G401.6 (cell line): ENCODE measurements at regions not wholly inside any gene's neighbourhood (a gene's known extent, or its start where the extent isn't known, plus 50 kb on each side); places are given as distances from the start of the nearest gene placed in this dataset.

Source experiments
- FAIRE-seq: peaks from 2 replicates; lab custom pipeline; 2012; peaks lifted over from hg19 to GRCh38; lab: Jason Lieb, UNC

DNA sequence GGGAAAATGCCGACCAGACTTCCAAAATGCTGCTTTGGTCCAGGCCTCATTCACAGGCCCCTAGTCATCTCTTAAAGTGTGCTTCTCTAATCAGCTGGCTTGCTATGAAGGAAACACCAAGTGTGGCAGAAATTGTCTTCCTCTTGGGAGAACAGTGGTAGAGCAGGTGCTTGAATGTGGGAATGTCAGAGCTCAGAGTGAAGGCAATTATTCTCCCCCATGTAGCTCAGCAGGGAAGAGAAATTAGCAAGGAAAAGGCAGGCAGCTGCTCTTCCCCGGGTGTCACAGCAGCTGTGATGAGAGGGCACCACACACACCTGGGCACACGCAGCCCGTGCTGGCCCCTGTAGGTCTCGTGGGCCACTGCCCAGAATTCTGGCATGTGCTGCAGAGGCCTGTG, 358.5 kb downstream of the WDR72 start:
- FAIRE-seq, result no peak

DNA sequence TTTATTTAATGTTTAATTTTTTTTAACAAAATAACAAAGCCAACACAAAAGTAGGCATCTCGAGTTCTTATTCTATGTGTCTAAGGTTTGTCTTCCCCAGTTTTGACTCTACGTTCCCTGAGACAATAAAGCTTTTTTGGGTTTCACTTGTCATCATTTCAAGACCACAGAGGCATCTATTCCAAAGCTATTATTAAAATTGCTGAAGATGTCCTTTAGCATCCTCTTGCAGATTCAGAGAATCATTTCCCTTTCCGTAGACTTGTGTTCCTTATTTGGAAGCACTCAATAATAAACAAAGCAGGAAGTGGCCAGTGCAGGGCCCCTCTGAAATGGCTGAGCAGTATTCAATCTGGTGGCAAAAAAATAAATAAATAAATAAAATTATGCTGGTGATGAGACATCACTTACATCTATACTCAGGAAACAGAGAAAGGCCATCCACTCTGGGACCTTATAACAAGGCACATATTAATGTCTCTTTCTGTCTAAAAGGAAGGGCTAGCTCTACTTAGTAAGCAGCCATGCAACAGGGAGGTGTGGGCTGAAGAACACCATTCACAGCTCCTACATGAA, 362.3 kb downstream of the WDR72 start:
- FAIRE-seq, result no peak

DNA sequence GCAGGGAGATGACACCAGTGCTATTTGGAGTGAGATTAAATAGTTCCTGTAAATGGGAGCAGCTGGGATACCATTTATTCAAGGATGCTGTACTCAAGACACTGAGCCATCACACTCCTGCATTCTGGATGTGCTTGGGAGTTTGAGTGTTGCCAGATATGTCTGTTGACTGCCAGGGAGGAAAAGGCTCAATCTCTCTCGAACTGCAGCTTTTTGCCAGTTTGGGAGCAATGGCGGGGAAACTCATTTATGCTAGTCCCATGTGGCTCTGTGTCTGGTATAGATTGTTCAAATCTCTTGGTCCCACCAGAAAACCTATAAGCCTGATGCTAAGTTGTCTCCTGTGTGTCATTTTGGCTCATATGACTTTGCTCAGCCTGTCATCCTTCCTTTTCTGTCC, 363.6 kb downstream of the WDR72 start:
- no peak for FAIRE-seq

DNA sequence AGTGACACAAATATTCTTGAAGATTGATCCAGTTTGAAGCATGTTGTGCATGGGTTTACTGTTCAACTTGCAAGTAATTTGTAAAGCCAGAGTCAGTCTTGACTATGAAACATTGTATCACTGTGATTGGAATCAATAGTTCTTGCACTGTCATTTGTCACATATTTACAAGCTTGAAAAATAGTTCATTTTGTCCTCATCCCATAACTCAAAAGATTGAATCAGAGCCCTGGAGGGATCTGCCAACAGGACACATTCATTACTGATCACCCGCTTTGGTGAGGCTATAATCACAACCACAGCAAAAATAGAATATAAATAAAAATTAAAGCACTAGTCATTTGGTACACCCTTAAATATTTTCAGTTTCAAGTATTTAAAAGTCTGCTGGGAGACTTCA, 368.9 kb downstream of the WDR72 start:
- FAIRE-seq, result no peak

DNA sequence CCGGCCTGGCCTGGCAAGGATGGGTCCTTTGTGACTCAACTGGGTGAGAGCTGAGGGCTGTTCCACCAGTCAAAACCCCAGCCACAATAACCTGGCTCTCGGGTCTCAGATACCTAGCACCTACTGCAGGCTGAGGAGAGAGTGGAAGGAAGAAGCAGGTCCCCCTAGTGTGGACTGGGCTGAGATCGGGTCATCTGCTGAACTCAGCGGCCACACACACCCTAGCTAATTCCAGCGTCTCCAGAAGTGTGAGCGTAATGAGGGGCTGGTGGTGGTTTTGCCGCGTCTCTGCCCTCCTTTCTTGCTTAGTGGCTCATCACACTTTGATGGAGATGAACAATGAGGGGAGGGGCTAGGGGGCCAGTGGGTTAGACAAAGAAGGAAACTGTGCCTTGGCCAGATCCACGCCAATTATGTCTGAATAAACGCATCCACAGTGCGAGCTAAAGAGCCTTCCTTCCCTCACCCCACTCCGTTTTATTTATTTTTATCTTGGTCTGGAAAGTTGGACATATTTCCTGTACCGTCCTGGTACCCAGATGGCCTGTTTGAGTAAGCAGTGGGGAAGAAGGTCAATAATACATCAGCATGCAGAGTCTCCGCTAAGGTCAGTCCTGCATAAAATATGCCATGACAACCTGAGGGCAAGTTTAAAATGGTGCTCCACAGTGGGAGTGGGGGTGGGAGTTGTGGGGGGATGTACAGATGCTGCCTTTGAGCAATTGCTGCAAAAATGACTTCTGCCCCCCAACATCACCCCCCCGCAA, 370.0 kb downstream of the WDR72 start:
- FAIRE-seq, result no peak

DNA sequence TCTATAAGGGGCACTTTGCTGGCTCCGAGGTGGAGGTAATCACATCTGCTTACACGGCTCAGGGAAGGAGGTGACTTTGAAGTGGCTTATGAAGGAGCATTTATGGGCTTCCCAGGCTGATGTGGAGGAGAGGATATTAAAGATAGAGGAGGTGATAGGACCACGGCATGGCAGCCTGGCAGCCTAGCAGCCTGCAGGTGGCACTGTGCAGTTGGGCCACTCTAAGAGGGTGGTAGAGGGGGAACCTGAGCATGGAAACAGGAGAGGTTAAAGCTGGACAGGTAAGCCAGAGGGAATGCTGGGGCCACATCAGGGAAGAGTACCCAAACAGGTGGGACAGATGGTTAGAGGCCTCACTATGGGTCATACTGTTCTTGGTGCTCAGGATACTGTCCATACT, 375.0 kb downstream of the WDR72 start:
- FAIRE-seq, result no peak

DNA sequence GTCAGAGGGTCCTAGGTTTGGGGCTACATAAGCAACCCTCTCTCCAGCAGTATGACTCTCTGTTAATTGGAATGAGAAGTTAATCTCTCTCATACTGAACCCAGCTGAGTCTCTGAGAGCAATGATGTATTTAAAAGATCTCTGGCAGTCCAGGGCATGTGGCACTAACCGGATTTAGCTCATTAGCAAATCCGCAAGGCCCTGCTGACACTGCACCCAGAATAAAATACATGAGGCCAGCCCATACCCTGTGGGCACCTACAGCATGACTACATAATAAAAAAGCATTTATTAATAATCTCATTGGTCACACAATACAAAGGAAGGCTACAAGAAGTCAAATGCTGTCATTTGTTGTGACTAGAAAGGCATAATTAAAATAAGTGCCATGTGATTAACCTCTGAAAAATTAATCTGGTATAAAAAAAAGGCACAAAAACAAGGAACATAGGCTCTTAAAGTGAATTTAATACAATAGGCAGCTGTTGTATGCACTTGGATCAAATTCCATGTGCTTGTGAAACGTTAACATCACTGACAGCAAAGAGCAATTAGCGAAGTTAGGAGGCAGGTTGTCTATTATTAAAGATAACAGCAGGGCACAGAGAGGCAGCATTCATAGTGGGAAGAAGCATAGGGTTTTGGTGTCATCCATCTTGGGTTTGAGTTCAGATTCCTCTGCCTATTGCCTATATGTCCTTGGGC, 381.2 kb downstream of the WDR72 start:
- FAIRE-seq, result no peak

DNA sequence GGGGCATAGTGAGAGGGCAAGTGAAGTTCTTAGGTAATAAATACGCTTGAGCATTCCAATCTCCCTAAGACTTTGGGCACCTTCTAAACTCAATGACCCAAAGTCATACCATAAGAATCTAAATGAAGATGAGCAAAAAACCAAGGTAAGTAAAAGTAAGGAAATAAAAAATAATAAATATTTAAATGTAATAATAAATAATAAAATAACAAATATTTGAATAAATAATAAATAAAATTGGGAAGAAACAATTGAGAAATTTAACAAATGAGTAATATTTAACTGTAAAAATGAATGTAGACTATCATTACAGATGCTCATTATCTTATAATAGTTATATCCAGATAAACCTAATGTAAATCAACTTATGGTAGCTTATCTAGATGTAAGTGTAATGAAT, 391.7 kb downstream of the WDR72 start:
- FAIRE-seq, result peak; percentile 54

DNA sequence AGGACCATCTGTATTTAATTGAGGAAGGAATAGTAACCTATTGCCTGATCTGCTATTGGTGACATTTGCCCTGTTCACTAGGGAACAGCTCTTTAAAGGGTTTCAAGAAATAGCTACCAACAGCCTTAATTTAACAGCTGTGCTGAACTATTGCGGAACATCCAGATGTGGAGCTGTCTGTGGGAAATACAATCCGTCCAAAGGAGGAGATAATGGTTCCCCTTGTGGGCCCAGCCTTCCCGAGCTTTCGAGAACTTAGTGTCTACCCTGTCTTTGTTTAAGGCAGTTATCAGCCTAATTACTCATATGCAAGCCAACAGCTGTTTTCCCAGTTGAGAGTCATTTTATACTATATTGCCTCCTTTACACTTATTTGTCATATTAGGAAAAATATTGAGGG, 398.6 kb downstream of the WDR72 start:
- FAIRE-seq, result no peak

DNA sequence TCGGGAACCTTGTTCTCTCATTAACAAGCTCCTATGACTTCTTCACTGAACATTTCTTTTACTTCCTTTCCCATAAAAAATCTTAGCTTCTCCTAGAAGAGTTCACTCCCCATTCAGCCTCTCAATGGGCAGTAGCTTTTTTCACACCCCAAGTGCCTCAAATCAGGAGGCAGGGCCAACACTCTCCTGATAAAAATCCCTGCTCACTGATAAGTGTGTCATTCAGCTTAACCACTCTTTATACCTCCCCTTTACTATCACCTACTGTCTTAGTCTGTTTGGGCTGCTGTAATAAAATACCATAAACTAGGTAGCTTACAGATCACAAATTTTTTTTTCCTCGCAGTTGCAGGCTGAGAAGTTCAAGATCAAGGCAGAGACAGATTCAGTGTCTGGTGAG, 400.4 kb downstream of the WDR72 start:
- no peak for FAIRE-seq

DNA sequence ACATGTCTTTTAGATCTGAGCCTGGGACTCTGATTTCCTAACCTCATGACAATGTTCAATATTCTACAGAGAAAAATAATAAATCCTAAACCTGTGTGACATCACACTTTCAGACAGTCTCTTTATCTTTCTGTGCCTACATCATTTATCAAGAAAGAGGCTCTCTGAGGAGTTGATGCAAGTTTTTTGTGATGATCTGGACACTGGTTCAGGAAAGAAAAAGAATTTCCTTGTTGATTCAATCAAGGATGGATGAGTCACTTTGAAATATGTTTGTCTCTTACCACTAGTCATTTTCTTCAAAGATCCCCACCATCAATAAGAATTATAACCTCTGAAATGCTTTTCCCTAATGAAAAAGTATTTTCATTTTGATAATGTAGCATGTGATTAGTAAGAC, 404.6 kb downstream of the WDR72 start:
- no peak for FAIRE-seq

DNA sequence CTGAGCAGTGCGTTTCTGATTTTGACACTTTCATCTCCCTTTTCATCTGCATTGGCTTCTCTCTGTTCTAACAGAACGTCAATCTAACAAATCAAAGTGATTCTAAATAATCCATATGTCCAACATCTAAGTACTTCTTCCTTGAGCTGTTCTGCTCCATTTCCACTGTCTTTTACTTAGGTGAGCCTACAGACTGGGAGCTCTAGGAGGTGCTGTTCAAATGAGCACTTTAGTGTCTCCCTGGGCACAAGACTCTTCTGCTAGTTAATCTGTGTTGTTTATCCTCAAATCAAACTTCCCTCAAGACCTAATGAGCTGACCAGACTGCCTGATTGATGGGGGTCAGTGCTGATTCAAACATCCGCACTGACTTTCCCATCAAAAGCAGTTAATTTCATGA, 408.1 kb downstream of the WDR72 start:
- FAIRE-seq, result no peak

DNA sequence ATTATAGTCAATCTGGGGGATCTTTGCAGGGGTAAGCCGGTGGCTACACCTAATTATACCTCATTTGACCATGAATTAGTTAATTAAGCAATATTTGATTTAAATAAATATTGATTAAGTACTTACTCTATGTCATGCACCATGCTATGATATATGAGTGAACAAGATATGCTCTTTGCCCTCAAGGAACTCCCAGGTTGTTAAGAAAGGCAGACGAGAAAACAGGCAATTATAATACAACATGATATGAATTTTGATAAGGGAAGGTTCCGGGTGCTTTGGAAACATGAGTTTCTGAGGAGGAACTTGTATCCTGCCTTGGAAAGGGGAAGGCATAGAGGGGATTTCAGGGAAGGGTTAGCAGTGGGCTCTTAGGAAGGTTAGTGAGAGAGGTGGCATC, 412.9 kb downstream of the WDR72 start:
- FAIRE-seq, result no peak

DNA sequence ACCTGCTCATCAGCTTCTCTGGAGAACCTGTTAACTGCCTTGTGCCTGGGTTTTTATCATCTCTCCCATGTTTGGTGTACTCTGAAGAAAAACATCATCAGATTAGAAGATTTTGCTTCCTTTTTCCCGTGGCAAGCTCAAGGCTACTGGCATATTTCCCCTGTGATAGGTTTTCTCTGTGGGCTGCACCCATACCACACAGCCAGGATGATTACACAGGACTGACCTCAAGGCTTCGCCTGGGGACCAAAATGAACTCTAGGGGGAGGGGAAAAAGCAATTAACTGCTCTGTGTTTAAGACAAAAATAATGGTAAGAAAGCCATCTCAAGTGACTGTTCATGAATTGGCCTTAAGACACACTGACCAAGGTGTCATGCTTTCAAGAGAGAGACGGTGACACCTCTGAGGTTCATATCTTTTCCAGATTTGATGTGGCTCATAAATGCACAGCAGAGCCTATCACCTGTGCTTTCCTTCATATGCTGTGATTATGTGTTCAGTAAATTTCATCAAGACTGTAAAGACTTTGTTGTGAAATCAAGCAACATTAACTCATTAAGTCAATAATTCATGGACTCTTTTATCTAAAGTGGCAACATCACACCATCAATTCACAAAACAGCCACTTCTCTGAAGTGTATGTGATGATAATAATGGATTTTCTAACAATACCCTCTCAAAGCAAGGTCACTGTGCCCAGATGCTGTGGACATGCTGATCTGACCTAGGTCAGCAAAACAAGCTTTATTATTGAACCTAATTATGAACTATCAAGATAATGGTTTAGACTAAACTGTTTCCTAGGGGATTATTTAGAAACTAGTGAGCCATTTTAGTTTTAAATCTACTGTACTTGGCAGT, 427.9 kb downstream of the WDR72 start:
- no peak for FAIRE-seq

DNA sequence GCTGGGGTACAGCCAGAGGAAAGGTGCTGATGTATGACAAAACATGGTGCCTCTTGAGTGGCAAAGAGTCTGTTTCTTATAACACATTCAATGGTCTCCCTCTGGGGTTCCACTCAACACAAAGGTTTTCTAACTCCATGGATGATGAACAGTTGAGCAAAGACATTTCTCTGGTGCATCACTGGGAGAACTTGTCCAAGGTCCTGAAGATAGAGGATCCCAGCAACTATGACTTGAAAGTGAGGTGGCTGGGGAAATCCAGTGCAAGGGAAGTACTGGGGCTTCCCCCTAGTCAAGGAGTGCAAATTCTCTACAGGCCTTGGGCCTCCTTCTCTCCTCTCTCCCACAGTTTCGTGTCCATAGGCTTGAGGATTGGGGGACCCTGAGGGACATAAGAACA, 431.1 kb downstream of the WDR72 start:
- FAIRE-seq, result no peak

DNA sequence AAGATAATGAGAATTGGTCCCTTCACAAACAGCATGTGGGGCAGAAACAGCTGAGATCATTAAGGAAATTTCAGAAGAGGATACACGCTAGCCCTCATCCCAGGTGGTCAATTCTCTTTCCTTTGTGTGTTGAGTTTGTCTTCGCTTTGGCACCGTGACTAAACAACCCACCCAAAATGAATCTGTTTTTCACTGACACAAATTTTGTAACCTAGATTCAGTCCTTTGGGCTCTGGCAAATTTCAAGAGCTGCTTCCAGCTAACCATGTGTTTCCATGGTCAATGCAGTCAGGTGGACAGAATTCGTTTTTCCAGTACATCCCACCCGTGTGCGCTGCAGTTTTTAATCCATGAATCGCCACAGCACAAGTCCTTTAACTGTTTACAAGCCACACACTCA, 435.4 kb downstream of the WDR72 start:
- FAIRE-seq, result no peak

DNA sequence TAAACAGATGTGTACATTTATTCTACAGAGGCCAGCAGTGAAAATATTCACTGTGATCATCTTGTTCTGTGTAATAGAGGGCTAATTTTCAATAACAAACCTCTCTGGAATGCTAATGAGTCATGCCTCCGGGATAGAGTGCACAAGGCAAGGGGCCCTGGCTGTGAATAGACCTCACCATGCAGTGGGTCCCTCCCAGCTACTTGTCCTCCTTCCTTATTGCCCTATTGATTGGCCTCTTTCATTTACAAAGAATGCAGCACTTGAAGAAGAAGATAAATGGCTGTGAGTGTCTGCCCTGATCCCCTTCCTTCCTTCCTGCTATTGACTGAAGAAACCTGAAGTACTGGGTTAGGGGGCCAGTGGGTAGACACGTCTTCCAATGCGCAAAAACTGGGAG, 436.3 kb downstream of the WDR72 start:
- FAIRE-seq, result no peak

DNA sequence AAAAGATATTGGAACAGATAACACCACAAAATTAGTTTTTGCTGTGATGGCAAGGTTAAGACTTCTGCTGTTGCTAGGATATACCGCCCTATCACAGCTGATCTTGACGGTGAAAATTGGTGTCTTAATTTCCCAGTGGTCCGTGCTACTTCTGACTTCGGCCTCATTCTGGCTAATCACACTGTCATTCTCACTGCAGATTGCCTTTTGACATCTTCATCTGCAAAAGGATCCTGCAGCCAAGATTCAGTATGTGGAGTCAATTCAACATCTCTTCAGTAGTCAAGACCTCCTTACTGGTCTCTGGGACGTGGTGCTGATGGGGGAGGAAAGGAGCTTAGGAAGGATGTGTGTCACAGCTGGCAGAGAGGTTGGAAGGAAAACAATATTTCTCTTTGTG, 438.6 kb downstream of the WDR72 start:
- FAIRE-seq, result no peak

DNA sequence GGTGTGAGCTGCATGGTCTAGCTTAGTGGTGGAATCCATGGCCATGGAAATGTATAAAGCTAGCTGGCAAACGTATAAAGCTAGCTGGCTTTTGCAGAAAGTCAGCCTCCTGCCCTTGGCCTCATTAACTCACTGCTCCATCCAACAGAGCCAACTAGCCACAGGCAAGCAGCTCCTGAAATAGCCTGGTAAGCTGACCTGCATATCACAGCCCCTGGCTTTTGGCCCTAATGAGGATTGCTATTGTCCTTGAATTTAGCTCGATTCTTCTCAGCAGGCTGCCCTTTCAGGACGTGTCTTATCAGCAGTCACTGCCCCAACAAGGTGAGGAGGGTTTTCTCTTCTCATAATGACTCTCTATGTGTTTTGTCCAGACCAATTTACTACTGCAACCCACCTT, 446.8 kb downstream of the WDR72 start:
- FAIRE-seq, result no peak

DNA sequence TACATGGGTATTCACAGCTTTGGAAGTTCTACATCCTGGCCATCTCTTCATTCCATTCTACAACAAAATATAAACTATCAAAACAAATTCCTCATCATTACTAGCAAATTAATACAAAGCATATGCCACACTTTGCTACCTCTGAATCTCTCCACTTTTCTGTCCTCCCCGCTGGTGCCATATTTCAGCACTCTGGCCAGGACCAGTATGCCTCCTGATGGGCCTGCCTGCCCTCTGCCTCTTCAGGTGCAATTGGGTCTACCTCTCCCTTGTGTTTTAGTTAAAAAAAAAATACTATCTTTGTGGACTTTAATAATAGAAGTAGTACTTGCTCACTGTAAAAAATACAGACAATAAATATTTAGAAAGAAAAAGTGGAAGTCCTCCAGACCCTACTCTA, 448.8 kb downstream of the WDR72 start:
- no peak for FAIRE-seq

DNA sequence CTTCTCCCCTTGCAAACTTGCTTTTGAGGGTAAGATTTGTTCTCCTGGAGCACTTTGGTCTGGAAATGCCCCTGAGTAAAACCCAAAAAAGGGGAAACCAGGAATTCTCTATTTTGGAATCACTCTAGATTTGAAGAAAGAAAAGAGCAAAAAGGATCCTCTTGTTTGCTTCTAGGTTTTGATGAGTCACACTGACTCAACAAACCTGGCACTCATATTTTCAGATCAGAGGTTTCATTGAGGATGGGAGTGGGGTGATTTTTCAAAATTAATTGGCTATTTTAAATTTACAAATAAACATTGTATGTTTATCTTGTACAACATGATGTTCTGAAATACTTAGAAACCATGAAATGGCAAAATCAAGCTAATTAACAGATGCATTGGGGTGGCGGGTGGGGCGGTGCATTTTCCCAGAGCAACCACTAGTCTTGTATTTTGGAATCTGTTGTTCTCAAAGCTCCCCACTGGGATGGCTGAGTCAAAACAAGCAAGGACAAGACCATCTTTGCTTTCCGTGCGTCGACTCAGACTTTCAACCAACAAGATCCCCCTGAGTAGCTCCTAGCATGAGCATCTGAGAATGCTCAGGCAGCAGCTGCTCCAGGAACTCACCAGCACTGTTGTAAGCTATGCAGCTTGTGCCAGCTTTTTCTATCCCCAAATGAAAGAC, 451.4 kb downstream of the WDR72 start:
- FAIRE-seq, result no peak

DNA sequence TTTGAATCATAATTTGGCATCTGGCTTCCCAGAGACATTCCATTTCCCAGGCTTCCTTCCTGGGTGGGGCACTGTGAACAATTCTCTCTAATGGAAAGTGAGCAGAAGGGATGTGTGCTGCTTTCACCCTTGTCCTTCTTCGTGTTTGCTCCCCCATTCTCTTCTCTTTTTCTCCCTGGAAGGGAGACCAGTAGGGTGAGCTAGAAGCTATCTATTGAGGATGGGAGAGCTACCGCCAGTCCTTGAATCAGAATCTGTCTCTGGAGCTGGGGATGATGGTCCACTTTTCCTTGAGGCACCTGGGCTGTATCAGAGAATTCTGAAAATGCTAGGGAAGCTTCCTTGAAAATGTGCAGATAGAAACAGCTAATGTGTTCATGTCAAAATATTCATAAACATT, 453.9 kb downstream of the WDR72 start:
- no peak for FAIRE-seq
